H9 (cell line): ENCODE measurements at regions not wholly inside any gene's neighbourhood (a gene's known extent, or its start where the extent isn't known, plus 50 kb on each side); places are given as distances from the start of the nearest gene placed in this dataset.

Experiments
- DNase-seq: peaks from one replicate; pipeline ENCODE4 v3.0.0-alpha.2; 2017
- H2AFZ ChIP-seq: one replicate; pipeline ENCODE4 v1.6.1; 2013; ENCODE audit warnings: mild to moderate bottlenecking, low read length, control low read depth, moderate library complexity
- H2AK5ac ChIP-seq: 2 replicates; pipeline ENCODE4 v1.6.1; 2013; ENCODE audit warnings: low read length, control low read depth, mixed read lengths; ENCODE audit not compliant: insufficient read length
- H2BK120ac ChIP-seq: one replicate; pipeline ENCODE4 v1.6.1; 2013; ENCODE audit warnings: low read depth, mild to moderate bottlenecking, low read length, control low read depth, inconsistent platforms; ENCODE audit not compliant: poor library complexity, severe bottlenecking
- H2BK12ac ChIP-seq: 2 replicates; pipeline ENCODE4 v1.6.1; 2013; ENCODE audit warnings: low read length, control low read depth, mixed read lengths, low read depth; ENCODE audit not compliant: insufficient read length
- H2BK15ac ChIP-seq: 2 replicates; pipeline ENCODE4 v1.6.1; 2013; ENCODE audit warnings: low read depth, low read length, control low read depth
- H2BK20ac ChIP-seq: one replicate; pipeline ENCODE4 v1.6.1; 2013; ENCODE audit warnings: low read depth, mild to moderate bottlenecking, low read length, control low read depth, inconsistent platforms; ENCODE audit not compliant: poor library complexity, severe bottlenecking
- H2BK5ac ChIP-seq: 2 replicates; pipeline ENCODE4 v1.6.1; 2013; ENCODE audit warnings: low read length, control low read depth, mixed read lengths; ENCODE audit not compliant: insufficient read length
- H3K14ac ChIP-seq: 2 replicates; pipeline ENCODE4 v1.6.1; 2013; ENCODE audit warnings: low read length, control low read depth; ENCODE audit not compliant: insufficient read depth
- H3K18ac ChIP-seq: 2 replicates; pipeline ENCODE4 v1.6.1; 2013; ENCODE audit warnings: low read depth, mild to moderate bottlenecking, mixed read lengths, low read length, control low read depth; ENCODE audit not compliant: insufficient read length
- H3K23ac ChIP-seq: 2 replicates; pipeline ENCODE4 v1.6.1; 2013; ENCODE audit warnings: low read length, control low read depth, mixed read lengths, low read depth; ENCODE audit not compliant: insufficient read length
- H3K23me2 ChIP-seq: 2 replicates; pipeline ENCODE4 v1.6.1; 2013; ENCODE audit warnings: low read depth, mild to moderate bottlenecking, mixed read lengths, low read length, control low read depth; ENCODE audit not compliant: insufficient read length, poor library complexity, severe bottlenecking
- H3K27ac ChIP-seq: 2 replicates; pipeline ENCODE4 v1.5.1; 2013; ENCODE audit warnings: low read length, control low read depth, mixed read lengths, low read depth; ENCODE audit not compliant: insufficient read length
- H3K27me3 ChIP-seq: 2 replicates; pipeline ENCODE4 v1.6.1; 2013; ENCODE audit warnings: low read length, control low read depth, inconsistent platforms; ENCODE audit not compliant: insufficient read depth
- H3K4ac ChIP-seq: 2 replicates; pipeline ENCODE4 v1.6.1; 2013; ENCODE audit warnings: low read depth, mild to moderate bottlenecking, control low read depth, inconsistent platforms, low read length, moderate library complexity
- H3K4me1 ChIP-seq: 2 replicates; pipeline ENCODE4 v1.6.1; 2013; ENCODE audit warnings: low read length, control low read depth, inconsistent platforms; ENCODE audit not compliant: insufficient read depth
- H3K4me2 ChIP-seq: 2 replicates; pipeline ENCODE4 v1.6.1; 2013; ENCODE audit warnings: low read length, control low read depth, mixed read lengths; ENCODE audit not compliant: insufficient read length, insufficient read depth
- H3K56ac ChIP-seq: 2 replicates; pipeline ENCODE4 v1.6.1; 2013; ENCODE audit warnings: low read depth, mild to moderate bottlenecking, mixed read lengths, low read length, control low read depth; ENCODE audit not compliant: insufficient read length
- H3K79me1 ChIP-seq: 2 replicates; pipeline ENCODE4 v1.6.1; 2013; ENCODE audit warnings: low read depth, mild to moderate bottlenecking, moderate library complexity, low read length, control low read depth, inconsistent platforms; ENCODE audit not compliant: insufficient read depth, poor library complexity, severe bottlenecking
- H3K79me2 ChIP-seq: 2 replicates; pipeline ENCODE4 v1.6.1; 2013; ENCODE audit warnings: low read length, control low read depth, inconsistent platforms; ENCODE audit not compliant: insufficient read depth
- H3K9ac ChIP-seq: 2 replicates; pipeline ENCODE4 v1.6.1; 2013; ENCODE audit warnings: low read length, control low read depth, mixed read lengths; ENCODE audit not compliant: insufficient read length; ENCODE audit errors: extremely low read depth
- H3K9me3 ChIP-seq: one replicate; pipeline ENCODE4 v1.6.1; 2013; ENCODE audit warnings: low read depth, low read length, inconsistent platforms; ENCODE audit not compliant: control insufficient read depth
- H3T11ph ChIP-seq: one replicate; pipeline ENCODE4 v1.6.1; 2013; ENCODE audit warnings: mild to moderate bottlenecking, low read length, control low read depth, inconsistent platforms
- H4K20me1 ChIP-seq: one replicate; pipeline ENCODE4 v1.6.1; 2013; ENCODE audit not compliant: control insufficient read depth, insufficient read length, insufficient read depth
- H4K5ac ChIP-seq: 2 replicates; pipeline ENCODE4 v1.6.1; 2013; ENCODE audit warnings: low read depth, mild to moderate bottlenecking, mixed read lengths, low read length, control low read depth; ENCODE audit not compliant: insufficient read length
- H4K8ac ChIP-seq: replicated peaks from 2 replicates; pipeline ENCODE4 v1.6.1; 2013; ENCODE audit warnings: low read length, control low read depth, mixed read lengths, low read depth; ENCODE audit not compliant: insufficient read length
- H4K91ac ChIP-seq: 2 replicates; pipeline ENCODE4 v1.6.1; 2013; ENCODE audit warnings: low read depth, mild to moderate bottlenecking, moderate library complexity, mixed read lengths, low read length, control low read depth; ENCODE audit not compliant: insufficient read length
- H3K27ac Mint-ChIP-seq, 3 experiments: 2 replicates in 2 of 3; 3 replicates in 1 of 3; pipeline ENCODE4 v1.8.0; 2020 to 2021; ENCODE audit warnings: mixed read lengths in 3 of 3, mild to moderate bottlenecking in 1 of 3, moderate library complexity in 1 of 3
- H3K27me3 Mint-ChIP-seq: 2 replicates; pipeline ENCODE4 v1.8.0; 2021; ENCODE audit warnings: low read depth, mild to moderate bottlenecking, moderate library complexity, mixed read lengths
- H3K36me3 Mint-ChIP-seq, 3 experiments: 2 replicates in 2 of 3; 3 replicates in 1 of 3; pipeline ENCODE4 v1.8.0; 2020 to 2021; ENCODE audit warnings: low read depth in 3 of 3, mixed read lengths in 3 of 3; ENCODE audit not compliant: insufficient read depth in 1 of 3
- H3K4me1 Mint-ChIP-seq, 2 experiments: 2 replicates each; pipeline ENCODE4 v1.8.0; 2020; ENCODE audit warnings: mixed read lengths in 2 of 2
- H3K4me3 Mint-ChIP-seq, 2 experiments: 2 replicates in 1 of 2; 3 replicates in 1 of 2; pipeline ENCODE4 v1.8.0; 2020 to 2021; ENCODE audit warnings: mild to moderate bottlenecking in 2 of 2, mixed read lengths in 2 of 2, moderate library complexity in 1 of 2
- H3K9me3 Mint-ChIP-seq, 2 experiments: 2 replicates in 1 of 2; 3 replicates in 1 of 2; pipeline ENCODE4 v1.8.0; 2020; ENCODE audit warnings: mild to moderate bottlenecking in 2 of 2, mixed read lengths in 2 of 2, moderate library complexity in 1 of 2
- WGBS: extraction: QIAGEN DNeasy Blood & Tissue Kit; methylation state at CpG from one replicate; pipeline ENCODE4 v1.1.7; 2013; ENCODE audit warnings: missing lambda C conversion rate, low lambda C conversion rate, mixed read lengths; ENCODE audit not compliant: insufficient read length; ENCODE audit errors: extremely low coverage; 5-methylcytosine and 5-hydroxymethylcytosine counted together
- TF ChIP-seq, protein P1 (sequence below): fragments of 200-600 bp; sonication (generic); conservative IDR thresholded peaks from 3 replicates; pipeline ENCODE4 v1.8.0; 2021; ENCODE audit warnings: antibody characterized with exemption, mild to moderate bottlenecking

DNA sequence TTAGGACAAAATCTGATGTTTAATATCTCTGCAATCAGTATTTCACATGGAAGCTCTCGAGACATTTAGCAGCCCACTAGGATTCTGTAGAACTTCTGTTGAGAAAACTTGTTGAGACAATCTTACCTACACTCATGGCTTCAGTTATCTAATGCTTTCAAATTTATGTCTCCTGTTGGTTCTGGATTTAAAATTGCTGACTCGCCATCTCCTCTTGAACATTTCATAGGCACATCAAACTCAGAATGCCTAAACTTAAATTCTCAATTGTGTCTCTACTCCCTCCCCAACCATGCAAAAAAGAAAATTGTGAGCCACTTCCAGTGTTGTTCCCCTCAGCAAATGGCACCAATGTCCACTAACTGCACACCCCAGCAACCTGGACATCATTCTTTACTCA lies 142.5 kb upstream of the AHI1 start:
- no peaks in the 10 kb centered on the region for H3K9me3 Mint-ChIP-seq
- no peaks in the 10 kb centered on the region; the same call in 1 of the 2 replicates for H3K27me3 Mint-ChIP-seq
- no peaks in the 10 kb centered on the region for H3K4me1 ChIP-seq
- no peak overlapping the region for H2BK12ac ChIP-seq
- no peak overlapping the region for H3K18ac ChIP-seq
- H2BK15ac ChIP-seq, result no peak overlapping the region
- H3T11ph ChIP-seq, result no peak overlapping the region
- H3K56ac ChIP-seq, result no peak overlapping the region
- no peak overlapping the region for H4K8ac ChIP-seq
- no peaks in the 10 kb centered on the region for H3K4me1 Mint-ChIP-seq
- WGBS, result no CpG with 5 or more reads among the region's 2 CpGs
- no peak overlapping the region for H2BK120ac ChIP-seq
- TF ChIP-seq, protein P1, sequence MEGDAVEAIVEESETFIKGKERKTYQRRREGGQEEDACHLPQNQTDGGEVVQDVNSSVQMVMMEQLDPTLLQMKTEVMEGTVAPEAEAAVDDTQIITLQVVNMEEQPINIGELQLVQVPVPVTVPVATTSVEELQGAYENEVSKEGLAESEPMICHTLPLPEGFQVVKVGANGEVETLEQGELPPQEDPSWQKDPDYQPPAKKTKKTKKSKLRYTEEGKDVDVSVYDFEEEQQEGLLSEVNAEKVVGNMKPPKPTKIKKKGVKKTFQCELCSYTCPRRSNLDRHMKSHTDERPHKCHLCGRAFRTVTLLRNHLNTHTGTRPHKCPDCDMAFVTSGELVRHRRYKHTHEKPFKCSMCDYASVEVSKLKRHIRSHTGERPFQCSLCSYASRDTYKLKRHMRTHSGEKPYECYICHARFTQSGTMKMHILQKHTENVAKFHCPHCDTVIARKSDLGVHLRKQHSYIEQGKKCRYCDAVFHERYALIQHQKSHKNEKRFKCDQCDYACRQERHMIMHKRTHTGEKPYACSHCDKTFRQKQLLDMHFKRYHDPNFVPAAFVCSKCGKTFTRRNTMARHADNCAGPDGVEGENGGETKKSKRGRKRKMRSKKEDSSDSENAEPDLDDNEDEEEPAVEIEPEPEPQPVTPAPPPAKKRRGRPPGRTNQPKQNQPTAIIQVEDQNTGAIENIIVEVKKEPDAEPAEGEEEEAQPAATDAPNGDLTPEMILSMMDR, result no peak
- no peaks in the 10 kb centered on the region for H4K20me1 ChIP-seq
- H2BK5ac ChIP-seq, result no peak overlapping the region
- no peak for DNase-seq
- no peak overlapping the region for H3K4me2 ChIP-seq
- H3K79me2 ChIP-seq, result no peaks in the 10 kb centered on the region
- H4K91ac ChIP-seq, result no peak overlapping the region
- no peak overlapping the region for H3K4ac ChIP-seq
- H3K23me2 ChIP-seq, result no peaks in the 10 kb centered on the region
- H2AK5ac ChIP-seq, result no peak overlapping the region
- H3K4me3 Mint-ChIP-seq, result no peak overlapping the region
- no peak overlapping the region for H3K23ac ChIP-seq
- H3K27ac Mint-ChIP-seq, result no peak overlapping the region
- no peak overlapping the region for H2AFZ ChIP-seq
- no peak overlapping the region for H2BK20ac ChIP-seq
- H4K5ac ChIP-seq, result no peak overlapping the region
- H3K14ac ChIP-seq, result no peak overlapping the region
- H3K27me3 ChIP-seq, result no peaks in the 10 kb centered on the region
- H3K9me3 ChIP-seq, result no peaks in the 10 kb centered on the region
- no peaks in the 10 kb centered on the region for H3K36me3 Mint-ChIP-seq
- H3K27ac ChIP-seq, result no peak overlapping the region
- H3K79me1 ChIP-seq, result no peaks in the 10 kb centered on the region
- no peak overlapping the region for H3K9ac ChIP-seq
